Activated CD8-positive, alpha-beta memory T cell treated with anti-CD3 and anti-CD28 coated beads for 36 hours (primary cell): ENCODE measurements at regions not wholly inside any gene's neighbourhood (a gene's known extent, or its start where the extent isn't known, plus 50 kb on each side); places are given as distances from the start of the nearest gene placed in this dataset.

ENCODE experiments used
- CTCF ChIA-PET: fragments of 350-600 bp; sonication (Branson Sonifier 250); formaldehyde crosslinking; loops from one replicate; lab custom pipeline; 2021; ENCODE audit warnings: antibody characterized with exemption; lab: Charles Lee
- POLR2A ChIA-PET: fragments of 350-600 bp; sonication (Branson Sonifier 250); formaldehyde crosslinking; loops from one replicate; lab custom pipeline; 2021; ENCODE audit warnings: antibody characterized with exemption; lab: Charles Lee

- ChIA-PET CTCF (no interaction called here), POLR2A (no interaction called here)
Observed at GRCh38 chr13:84668637-84669036, 786.4 kb upstream of the SLITRK1 start.

DNA sequence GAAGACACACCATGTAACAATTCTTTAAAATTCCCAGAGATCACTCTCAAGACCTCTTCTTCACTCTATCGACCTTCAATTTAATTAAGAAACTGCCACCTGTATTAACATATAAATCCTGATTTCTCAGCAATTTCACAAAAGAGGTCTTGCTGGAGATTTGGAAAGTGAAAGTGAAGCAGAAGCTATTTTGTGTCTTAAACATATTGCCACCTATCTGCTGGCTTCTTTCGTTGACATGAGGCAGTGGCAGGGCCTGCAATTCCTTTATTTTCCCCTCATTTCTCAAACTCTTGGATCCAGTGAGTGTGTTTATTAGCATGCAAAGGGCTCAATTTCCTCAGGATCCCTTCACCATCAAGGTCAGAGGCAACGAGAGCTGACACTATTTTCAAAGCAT lies 780.2 kb upstream of the SLITRK1 start:
- ChIA-PET POLR2A (no interaction called here), CTCF (no interaction called here)

DNA sequence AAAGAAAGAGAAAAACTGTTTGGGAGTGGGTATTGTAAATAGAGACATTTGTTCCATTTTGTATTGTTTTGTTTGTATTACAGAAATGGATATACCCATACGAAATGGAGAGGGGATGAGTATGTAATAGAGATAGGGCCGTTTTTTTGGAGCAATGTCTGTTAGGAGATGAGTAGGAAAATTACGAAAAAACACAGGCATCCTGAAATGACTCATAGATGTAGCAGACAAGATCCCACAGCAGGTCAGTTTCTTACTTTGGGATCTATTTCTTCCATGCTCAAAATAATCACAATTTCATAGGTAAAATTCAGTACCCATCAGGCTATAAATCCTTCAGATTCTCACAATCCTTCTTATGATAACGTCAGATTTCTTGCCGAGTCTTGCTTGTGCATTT lies 779.4 kb upstream of the SLITRK1 start:
- ChIA-PET CTCF (no interaction called here), POLR2A (no interaction called here)

GRCh38 chr13:84659359-84659661 lies 777.0 kb upstream of the SLITRK1 start:
- ChIA-PET POLR2A (no interaction called here), CTCF (no interaction called here)

GRCh38 chr13:84658491-84659358 lies 776.5 kb upstream of the SLITRK1 start:
- POLR2A ChIA-PET: no interaction called here
- CTCF ChIA-PET: no interaction called here

- ChIA-PET CTCF (no interaction called here), POLR2A (no interaction called here)
Observed at GRCh38 chr13:84655677-84656076, 773.4 kb upstream of the SLITRK1 start.

DNA sequence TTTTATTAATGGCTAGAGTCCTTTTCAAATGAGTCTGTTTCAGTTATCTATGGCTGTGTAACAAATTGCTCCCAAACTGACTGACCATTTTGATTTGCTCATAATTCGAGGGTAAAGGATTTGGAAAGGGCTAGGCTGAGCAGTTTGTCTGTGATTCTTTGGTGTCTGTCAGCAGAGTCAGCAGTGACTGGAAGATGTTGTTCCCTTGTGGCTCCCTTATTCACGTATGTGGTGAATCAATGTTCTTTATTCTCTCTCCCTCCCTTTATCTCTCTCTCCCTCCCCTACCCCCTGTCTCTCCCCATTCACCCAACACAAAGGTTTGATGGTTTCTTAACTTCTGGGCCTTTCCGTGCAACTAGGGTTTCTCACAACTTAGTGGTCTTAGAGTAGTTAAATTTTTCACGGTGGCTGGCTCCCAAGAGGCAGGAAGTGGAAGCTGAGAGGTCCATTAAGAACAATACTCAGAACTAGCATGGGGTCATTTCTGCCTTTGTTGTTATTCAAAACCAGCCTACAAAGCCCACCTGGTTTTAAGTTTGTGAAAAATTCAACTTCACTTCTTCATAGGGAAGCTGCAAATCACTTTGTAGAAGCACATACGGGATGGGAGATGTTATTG lies 772.5 kb upstream of the SLITRK1 start:
- ChIA-PET CTCF (no interaction called here), POLR2A (no interaction called here)

DNA sequence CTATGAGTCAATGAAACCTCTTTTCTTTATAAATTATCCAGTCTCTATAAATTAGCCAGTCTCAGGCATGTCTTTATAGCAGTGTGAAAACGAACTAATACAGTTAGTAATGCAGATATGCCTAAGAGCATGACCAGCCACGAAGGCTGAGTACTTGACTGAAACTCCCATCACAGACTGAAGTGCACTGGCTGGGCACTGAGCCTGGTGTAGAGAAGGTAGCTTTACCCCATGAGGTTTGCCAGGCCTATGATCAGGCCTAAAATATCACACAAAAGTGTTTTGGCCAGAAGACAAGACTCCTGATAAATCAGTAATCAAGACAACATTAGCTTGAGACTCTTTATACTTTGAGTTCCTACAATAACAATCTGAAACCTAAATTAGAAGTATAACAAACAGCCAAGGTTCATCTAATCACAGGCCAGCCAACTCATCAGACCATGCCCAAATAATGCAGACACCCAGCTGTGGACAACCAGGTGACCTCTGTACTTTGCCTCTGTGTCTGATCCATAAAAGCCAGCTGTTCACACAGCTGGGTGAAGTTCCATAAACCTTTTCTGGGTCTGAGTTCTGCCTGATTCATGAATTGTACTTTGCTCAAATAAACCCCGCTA lies 771.8 kb upstream of the SLITRK1 start:
- ChIA-PET CTCF (no interaction called here), POLR2A (no interaction called here)

DNA sequence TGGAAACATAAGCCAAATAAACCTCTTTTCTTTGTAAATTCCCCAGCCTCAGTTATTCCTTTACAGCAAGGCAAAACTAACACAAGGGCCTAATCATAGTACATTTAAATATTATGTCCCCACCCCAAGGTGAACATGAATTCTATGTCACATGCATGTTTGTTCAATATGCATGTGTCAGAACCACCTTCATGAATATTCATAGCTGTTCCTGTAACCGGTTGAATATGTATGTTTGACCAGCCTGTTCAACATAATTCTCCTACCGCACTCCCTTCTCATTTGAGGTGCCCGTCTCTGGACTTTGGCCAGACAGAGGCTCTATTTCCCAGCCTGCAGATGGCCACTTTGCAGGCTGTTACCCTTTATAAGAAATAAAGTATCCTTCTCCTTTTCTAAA lies 769.4 kb upstream of the SLITRK1 start:
- POLR2A ChIA-PET: no interaction called here
- CTCF ChIA-PET: no interaction called here

DNA sequence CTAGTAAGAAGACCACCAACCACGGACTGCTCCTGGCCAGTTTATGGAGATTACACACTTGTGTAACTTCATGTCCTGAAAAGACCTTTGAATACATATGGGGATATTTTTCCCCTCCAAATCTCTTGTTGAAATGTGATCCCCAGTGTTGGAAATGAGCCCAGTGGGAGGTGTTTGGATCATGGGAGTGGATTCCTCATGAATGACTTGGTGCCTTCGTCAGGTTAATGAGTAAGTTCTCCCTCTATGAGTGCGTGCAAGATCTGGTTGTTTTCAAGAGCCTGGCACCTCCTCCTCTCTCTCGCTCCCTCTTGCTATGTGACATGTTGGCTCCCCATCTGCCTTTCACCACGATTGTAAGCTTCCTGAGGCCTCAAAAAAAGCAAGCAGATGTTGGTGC lies 769.0 kb upstream of the SLITRK1 start:
- POLR2A ChIA-PET: no interaction called here
- CTCF ChIA-PET: no interaction called here

DNA sequence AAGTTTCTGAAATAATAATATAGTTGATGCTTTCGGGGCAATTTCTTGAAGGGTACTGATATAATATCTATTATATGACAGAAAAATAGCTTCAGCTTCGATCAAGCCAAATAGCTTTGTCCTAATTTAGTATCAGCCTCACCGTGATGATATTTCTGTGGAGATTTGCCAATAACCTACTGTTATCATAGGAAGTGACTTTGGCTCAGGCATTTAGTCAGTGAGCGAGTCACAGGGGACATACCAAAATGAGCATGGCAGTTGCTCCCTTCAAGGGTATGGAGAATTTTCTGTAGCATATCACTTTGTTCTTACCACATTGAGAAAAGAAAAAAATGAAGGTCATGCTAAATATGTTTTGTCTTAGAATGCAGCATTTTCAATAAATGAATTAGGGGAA lies 767.6 kb upstream of the SLITRK1 start:
- ChIA-PET CTCF (no interaction called here), POLR2A (no interaction called here)

DNA sequence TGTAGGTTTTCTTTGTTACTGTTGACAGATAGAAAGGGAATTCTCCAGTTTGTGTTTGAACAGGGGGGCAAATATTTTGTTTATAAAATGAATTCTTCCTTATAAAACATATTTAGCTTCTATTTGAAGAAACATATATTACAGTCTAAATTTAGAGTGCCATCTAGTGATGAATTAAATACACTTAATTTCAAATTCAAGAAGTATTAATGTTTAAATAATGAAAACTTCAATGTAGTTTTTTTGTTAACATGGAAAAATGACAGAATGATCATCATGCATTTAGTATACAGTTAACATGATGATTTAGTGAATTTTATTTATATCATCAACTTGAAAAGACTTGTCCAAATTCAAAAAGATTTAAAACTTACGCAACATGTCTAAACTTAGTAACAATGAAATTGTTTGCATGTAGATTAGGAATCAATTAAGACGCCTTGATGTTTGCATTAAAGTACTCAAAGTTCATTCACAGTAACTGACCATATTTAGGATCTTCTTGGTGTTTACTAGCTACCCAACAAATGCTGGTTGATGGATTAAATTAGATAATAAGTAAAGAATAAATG lies 765.9 kb upstream of the SLITRK1 start:
- ChIA-PET CTCF (no interaction called here), POLR2A (no interaction called here)

- ChIA-PET CTCF (no interaction called here), POLR2A (no interaction called here)
Observed at GRCh38 chr13:84646957-84647356, 764.7 kb upstream of the SLITRK1 start.

- CTCF ChIA-PET: no interaction called here
Observed at GRCh38 chr13:84645196-84646012, 763.1 kb upstream of the SLITRK1 start.

GRCh38 chr13:84641491-84641890 lies 759.2 kb upstream of the SLITRK1 start:
- POLR2A ChIA-PET: no interaction called here
- CTCF ChIA-PET: no interaction called here

More at GRCh38 chr13:84645196-84646012, 763.1 kb upstream of the SLITRK1 start:
- POLR2A ChIA-PET: no interaction called here

GRCh38 chr13:84640691-84641090 lies 758.4 kb upstream of the SLITRK1 start:
- ChIA-PET POLR2A (no interaction called here), CTCF (no interaction called here)

DNA sequence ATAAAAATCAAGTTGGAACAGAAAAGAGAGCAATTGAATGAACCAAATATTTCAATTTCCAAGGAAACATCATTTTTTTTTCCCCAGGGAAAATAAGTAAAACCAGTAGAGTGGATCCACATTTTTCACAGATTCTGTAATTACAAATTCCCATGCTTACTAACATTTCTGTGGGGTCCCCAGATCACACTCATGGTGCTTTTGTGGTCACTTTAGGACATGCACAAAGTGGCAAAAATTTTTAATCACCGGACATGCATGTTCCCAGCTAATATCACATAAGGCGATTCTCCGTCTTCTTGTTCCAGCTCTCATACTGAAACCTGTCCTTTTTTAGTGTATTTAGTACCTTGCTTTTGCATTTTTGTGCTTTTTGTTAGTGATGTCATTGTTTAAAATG lies 748.2 kb upstream of the SLITRK1 start:
- CTCF ChIA-PET: no interaction called here
- POLR2A ChIA-PET: no interaction called here

GRCh38 chr13:84616864-84617263 lies 734.6 kb upstream of the SLITRK1 start:
- ChIA-PET POLR2A (no interaction called here), CTCF (no interaction called here)

- ChIA-PET CTCF (no interaction called here), POLR2A (no interaction called here)
Observed at GRCh38 chr13:84609716-84610115, 727.4 kb upstream of the SLITRK1 start.
